GM19372 (cell line): ENCODE measurements at regions not wholly inside any gene's neighbourhood (a gene's known extent, or its start where the extent isn't known, plus 50 kb on each side); places are given as distances from the start of the nearest gene placed in this dataset.

Source experiments
- ATAC-seq: cut with Tn5 transposase; IDR thresholded peaks from one replicate; pipeline ENCODE4 v1.9.1; 2021; ENCODE audit warnings: mild to moderate bottlenecking, low read depth, moderate library complexity; ENCODE audit not compliant: unreplicated experiment

DNA sequence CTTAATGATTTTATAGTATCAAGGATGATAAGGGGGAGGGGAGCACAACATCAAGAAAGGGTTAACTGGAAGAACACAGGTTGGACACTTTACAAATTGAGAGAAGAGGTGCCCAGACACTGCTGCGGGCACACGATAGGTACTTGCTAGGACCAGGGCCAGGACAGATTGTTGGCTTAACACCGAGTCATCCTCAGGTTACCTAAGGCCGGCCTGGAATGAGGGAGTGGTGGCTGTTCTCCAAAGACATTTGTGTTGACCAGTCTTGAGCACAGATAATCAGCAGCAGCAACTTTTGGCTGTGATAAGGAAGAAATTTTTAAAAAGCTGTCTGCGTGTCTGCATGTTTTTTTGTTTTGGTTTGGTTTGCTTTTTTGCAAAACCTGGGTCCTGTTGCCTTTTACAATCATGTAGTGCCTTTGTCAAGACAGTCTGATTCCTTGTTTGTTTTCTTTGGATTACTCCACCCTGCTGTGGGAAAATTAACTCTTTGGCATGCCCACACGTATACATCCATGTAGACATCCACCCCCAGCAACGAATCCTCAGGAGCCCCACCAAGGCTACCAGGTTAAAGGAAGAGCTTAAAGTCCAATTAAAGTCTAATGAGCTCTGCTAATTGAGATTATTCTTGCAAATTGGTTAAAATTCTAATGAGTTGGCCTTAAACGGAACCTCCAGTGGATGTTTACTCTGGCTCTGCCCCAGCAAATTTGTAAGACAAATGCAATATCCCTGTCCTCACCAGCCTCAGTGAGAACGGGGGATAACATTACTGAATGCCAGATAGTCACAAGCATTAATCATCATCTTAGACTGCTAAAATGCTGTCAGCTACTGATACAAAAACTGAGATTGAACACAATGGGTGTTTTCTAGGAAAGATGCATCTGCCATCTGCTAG is 382.3 kb downstream of the ACTL7B start:
- ATAC-seq: no peak

DNA sequence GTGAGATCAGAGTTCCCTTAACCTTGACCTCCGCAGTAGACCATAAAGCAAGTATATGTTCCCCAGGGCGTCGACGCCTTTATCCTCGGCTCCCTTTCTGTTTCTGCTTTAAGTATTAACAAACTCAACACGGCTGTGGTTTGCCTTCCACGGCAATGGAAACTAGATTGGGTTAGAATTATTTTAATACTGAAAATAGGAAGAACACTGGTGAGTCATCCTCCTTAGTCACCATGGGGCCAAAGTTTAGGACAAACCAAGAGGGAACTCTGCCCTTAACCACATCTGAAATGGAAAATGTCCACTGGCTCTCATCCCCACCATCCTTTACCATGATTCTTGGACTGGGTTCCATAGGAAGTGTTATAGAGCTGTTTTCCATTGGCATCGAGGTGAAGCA is 386.1 kb downstream of the ACTL7B start:
- ATAC-seq: no peak

DNA sequence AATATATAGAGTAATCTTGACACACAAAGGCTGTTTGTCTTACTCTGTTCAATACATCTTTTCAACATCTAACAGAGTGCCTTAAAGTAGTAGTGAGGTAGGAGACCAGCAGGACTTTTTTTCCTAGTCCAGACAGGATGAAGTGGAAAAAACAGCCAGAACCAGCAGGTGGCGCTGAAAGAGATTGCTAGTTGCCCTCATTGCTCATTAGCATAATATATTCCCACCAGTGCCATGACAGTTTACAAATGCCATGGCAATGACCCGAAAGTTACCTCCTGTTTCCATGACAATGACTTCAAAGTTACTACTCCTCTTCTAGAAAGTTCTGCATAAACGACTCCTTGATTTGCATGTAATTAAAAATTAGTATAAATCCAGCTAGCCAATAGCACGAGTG is 387.4 kb downstream of the ACTL7B start:
- no peak for ATAC-seq

DNA sequence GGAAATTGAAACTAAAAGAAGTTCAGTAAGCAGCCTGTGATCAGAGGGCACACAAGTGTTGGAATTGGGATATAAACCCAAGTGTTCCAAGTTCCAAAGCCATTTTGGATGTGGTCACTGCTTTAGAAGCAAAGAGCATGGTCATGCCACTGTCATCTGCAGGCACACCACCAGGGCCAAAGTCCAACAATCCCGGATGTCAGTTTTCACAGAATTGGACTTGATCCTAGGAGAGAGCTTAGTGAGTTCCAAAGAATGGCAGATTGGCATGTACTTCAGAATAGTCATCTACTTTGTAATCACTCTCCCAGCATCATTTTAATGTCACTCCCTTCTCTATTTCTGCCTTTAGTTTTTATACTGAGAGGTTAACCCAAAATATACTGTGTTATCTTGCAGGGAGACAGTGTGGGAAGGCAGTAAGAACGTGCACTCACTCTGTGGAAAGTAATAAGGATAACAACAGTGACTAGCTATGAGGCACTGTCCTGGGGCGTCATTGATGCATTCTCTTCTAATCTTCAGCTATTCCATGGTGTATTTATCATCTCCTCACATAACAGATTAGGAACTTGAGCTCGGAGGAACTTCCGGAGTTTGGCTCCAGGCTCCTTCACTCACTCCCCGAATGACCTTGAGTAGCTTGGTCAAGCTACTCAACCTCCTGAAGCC is 388.0 kb downstream of the ACTL7B start:
- ATAC-seq: no peak

DNA sequence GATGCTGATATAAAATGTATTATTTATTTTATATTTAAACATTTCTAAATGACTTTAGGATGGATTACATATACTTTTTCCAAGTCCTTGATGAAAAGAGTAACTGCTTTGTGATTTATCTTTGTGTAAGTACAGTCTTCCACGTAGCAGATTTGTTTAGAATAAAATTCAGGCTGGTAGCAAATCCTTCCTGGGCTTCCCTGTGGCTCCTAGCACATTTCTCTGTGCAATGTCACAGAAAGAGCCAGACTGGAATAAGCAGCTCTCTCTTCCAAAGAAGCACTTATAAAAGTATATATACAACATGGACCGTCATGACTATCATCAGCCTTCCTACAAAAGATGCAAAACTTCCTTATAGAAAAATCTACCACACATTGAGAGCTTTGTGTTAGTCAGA is 388.6 kb downstream of the ACTL7B start:
- ATAC-seq: no peak

DNA sequence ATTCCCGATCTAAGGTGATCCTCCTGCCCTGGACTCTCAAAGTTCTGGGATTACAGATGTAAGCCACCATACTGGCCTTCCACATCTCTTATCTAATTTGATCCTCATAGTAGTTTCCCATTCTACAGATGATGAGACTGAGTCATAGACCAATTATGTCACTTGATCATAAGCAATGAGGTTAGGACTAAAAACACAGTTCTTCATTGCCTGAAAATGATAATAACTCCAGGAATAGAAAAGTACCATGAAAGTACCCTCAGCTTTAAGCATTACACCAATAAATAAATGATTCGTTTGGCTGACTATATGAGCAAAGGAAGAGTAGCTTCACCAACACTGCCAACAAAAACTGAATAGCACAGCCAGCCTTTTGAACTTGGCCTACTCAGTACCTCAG is 389.5 kb downstream of the ACTL7B start:
- no peak for ATAC-seq

DNA sequence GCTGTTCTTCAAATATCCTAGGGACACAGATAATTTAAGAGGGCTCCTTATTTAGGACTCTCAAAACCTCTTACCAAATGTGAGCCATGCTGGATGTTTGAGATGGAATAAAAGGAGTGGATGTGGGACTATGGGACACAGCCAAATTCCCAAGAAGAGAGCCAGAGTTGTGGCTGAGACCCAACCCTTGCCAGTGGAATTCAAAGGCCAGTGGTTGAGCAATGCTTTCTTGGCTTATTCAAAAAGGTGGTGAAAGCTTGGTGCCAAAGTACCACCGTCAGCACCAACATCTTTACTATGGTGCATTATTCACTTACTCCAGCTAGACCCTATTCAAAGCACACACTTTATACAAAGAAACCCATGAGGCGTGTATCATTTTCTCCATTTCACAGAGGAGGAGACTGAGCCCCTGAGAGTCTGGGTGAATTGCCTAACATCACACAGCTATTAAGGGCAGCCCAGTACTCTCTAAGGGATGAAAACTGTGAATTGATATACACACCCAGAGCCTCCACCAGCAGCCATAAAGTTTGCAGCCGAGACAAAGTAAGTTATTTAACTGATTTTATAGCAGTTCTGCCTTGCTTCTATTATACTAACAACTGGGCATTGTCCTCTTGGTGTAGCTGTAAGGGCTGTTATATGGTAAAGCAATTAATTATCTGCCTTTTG is 391.7 kb downstream of the ACTL7B start:
- no peak for ATAC-seq

DNA sequence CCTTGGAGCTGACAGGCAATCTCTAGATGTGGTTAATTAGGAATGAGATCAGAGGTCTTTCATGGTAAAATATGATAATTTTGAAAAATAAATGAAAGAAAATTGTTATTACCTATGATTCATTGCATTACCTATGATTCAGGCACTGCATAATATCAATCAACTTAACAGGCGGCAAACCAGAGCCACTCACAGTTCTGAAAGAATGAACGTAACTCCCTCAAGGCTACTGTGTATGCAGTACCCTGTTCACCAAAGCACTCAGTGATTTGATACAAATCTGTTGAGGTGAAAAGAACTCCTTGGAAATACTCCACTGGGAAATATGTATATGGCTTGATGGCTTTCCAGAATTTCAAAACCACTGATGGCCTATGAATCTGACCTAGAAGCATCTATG is 398.9 kb downstream of the ACTL7B start:
- ATAC-seq: no peak

DNA sequence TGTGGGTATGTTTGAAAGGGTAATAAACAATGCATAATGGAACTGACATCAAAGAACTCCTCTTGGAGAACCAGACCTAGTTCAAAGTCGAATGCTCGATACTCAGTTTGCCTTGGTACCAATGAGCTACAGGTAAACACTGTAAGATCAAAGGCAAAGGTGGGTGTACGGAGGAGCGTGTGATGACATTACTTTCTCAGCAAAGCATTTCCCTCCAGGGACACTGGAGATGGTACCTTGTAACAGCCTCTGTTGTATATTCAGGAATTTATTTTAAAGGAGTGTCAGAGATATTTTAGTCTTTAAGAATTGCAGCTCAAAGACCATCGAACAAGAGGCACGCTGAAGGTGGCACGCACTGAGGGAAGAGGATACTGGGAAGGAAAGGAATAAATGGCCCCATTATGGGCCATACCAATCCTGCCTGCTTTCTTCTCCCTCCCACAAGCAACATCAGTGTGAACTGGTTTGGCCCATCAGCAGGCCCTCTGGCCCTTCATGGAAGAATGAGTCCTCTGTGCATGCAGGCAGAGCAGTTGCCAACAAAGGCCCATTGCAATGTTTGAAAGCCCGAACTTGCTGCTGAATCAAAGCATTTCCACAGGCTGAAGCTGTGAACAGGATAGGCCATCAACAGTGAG is 410.2 kb downstream of the ACTL7B start:
- ATAC-seq: no peak

DNA sequence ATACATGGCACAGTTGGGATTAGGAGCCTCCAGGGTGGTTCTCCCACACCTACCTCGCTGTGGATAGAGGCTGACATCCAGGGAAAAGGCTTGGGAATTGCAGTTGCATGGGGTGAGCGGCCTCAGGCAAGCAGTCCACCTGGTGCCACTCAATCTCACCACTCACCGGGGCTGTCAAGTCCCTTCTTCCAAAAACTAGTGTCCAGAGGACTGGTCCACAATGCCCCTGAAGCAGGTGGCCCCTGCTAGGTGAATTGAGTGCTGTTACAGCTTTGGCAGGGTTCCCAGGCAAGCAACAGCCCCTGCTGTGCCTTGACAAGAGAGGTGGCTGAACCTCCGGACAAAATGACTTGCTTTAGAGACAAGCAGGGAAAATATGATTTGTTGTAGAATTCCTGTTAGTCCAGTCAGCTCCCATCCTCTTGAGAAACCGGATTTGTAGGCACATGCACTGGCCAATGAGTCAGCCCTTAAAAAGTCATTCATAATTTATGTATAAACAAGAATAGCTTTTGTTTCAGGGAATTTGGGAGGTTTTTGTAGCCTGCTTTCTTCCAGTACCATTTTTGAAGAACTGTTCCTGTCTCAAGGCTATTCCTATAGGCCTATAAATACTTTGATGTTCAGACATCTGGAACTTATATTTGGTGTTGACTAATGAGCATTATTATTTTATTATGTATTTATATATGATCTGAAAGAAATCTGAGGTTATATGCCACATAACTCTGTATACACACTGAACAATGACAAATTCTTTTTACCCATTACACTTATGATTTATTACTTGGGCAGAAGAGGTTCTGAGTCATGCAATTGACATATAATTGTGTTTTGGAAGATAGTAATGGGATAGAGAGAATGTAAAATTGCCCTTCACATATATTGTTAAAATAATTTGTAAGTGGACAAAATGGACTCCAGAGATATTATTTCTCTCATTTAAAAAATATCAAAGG is 411.1 kb downstream of the ACTL7B start:
- no peak for ATAC-seq

DNA sequence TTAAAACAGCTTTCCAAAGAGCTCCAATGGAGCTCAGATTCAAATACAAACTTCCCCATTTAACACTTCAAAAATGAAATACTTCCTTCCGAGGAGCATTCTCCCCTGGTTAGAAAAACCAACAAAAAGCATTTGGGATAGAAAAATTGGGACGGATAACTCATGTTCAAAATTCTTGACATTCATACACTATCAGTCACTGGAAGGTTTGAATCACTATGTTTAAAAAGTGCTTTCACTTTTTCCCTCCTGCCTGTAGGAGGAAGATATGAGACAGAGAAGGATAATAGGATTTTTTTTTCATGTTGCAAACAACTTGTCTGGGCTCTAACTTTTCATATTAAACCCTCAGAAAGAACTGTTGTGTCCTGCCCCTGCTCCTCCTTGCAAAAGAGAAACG is 412.0 kb downstream of the ACTL7B start:
- ATAC-seq: no peak

DNA sequence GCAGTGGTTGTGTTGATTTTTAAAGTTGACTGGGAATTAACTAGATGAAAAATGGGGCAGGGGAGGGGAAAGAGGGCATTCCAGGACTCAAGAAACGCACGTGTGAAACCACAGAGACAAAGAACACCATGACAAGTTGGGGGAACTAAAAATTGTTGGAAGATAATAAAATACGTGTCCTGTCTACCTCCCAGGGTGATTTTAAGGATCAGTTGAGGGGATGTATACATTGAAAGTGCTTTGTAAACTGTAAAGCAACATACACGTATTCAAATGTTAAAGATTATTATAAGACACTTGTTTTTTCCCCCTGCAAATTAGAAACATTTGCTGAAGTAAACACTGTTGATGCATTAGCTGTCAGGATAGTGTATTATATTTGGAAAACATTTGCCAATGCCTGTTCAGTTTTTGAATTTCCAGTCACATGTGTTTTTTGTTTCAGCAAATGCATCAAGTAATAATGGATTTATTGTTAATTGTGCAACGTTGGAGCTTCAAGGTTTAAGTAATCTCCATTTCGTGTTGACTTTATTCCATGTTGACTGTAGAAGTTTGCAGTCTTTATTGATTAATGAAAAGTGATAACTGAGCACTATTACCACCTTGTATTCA is 412.7 kb downstream of the ACTL7B start:
- no peak for ATAC-seq

DNA sequence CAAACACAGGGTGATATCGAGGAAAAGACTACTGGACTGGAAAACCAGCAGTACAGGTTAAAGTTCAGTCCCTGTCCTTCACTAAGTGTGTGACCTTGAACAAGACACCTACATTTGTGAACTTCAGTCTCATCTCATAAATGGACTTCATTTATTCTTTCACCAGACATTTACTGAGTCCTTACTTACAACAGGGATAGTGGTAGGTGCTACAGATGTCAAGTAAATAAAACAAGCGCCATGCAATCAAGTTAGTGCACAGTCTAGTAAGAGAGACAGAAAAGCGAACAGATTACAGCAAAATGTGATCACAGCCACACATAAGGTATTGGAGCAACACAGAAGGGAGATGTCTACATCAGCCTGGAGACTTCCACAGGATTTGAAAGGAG is 413.2 kb downstream of the ACTL7B start:
- ATAC-seq: no peak

DNA sequence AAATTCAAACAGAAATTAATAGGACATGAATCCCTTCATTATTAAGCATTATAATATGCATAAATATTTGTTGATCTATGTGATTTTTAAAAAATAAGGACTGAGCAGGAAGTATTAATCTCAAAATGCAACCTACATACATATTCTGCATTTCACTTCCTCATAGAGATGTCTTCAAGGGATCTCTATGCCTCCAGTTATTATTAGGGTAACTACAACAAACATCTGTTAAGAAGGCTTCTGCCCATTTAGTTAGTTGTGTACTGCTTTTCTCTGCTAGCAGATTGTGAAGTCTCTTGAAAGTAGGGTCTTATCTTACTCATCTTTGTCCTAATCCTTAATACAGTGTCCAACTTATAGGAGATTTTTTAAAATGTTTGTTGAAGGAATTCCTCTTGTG is 414.1 kb downstream of the ACTL7B start:
- no peak for ATAC-seq

DNA sequence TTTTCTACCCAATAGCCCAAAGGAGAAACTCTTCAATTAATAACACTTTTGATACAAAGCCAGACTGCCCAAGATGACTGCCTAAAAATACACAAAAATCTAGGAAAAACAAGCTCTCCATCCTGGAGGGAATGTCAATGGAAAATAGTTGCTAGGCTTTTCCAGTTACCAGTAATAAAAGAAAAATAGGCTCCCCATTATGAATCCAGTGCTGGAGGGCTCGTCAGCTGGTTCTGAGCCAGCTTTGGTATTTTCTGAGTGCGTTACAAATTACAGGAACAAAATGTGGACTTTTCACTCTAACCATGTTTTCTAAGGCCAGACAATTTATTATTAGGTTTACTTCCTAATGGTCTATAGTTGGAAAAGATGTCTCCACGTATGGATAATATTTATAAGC is 414.5 kb downstream of the ACTL7B start:
- no peak for ATAC-seq

DNA sequence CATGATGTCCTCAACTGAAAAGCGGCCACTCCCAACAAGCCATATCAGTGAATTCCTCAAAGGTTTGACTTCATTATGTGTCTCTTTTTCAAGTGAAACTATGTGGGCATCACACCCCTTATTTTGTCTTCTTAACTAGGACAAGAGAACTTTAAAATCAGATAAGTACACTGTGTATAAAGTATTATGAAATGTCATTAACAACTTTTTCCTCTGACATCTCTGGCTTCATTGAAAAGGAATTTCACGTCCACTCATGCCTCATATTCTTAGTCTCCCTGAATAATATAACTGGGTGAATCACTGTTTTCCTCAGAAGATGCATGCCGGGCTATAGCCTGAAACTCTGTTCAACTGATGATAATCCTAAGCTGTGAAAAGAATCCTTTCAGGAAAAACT is 415.8 kb downstream of the ACTL7B start:
- no peak for ATAC-seq

DNA sequence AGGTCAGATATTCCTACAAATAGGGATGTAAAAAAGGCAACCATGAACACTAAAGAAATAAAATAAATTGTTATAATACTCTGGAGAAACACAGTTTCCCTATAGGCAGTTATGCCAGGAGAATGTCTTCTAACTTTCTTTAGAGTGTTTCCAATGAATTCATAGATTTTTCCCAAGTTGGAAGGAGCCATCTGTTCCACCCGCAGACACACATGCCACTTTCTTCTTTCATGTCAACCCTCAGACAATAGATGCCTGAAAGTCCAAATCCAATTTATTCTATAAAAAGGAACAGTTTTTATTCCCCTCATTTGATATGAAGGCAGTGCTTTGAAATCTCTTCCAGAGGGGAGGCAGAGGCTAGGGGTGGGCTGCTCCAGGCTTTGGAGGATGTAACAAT is 418.1 kb downstream of the ACTL7B start:
- no peak for ATAC-seq

DNA sequence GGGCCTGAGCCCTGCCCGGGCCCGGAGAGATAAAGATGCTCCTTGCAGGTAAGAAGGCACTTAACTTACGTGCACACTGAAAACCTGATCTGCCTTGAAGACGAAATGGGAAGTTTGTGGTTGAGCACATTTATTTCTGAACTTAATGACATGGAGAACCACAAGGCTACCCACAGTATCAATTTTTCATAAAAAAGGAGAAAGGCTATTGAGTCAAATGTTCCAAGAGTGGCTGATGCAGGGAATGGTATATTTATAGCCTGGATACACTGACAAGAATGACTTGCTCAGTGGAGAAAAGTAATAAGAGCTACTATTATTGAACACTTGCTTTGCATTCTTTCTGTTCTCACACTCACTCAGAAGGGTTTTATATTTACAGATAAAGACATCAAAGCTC is 419.3 kb downstream of the ACTL7B start:
- ATAC-seq: no peak

DNA sequence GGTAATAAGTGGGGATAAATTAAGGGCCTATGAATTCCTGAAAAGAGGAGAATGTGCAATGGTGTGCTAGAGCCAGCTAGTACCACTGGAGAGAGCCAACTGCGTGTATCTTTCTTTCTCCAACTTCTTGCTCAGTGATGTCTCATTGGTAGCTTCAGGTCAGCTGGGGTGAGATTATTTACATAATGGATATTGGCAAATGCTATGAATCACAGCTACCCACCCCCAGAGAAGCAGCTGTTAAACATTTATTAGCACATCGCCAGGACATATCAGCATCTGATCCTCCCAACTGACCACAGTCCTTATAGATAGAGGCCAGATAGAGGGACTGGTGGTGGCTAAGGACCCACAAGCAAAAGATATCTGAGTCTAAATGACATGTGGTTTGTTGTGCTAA is 421.3 kb downstream of the ACTL7B start:
- no peak for ATAC-seq

DNA sequence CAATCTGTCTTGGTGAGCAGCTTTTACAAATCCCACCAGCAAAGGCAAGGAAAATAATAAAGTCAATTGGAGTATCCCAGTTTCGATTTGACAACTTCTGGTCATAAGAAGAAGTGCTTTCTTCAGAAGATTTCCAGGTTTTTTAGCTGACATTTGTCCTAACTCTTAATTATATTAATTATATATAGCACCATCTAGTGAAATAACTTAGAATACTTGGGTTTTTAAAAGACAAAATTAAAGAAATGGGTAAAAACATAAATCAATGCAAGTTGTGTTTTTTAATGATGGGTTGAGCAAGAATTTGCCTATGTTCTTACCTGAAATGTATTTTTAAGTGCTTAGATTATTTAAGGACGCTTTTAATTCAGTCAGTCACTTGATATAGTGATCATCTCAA is 421.8 kb downstream of the ACTL7B start:
- ATAC-seq: no peak
